ENCODE measurements at regions not wholly inside any gene's neighbourhood (a gene's known extent, or its start where the extent isn't known, plus 50 kb on each side); places are given as distances from the start of the nearest gene placed in this dataset.
A peak's percentile ranks its signal among the peaks of the same experiment; 100 is the strongest.

DNA sequence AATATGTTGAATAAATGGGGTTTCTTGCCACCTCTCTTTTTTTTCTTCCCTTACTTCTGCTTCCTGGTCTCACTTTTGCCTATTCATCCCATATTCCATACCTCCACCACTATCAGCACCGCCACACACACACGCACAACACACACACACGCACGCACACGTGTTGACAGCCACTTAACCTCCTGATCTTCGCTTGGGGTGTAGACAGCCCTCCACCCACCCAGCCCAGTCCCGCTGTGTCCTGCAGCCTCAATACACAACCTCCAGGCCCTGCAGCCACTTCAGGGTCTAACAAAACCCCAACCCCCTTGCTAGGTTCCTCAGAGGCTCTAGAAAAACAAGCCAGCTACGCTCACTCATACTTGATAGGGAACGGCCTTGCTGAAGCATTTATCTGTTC, 72.3 kb downstream of the LINC00237 start:
- no peak for DNase-seq

DNA sequence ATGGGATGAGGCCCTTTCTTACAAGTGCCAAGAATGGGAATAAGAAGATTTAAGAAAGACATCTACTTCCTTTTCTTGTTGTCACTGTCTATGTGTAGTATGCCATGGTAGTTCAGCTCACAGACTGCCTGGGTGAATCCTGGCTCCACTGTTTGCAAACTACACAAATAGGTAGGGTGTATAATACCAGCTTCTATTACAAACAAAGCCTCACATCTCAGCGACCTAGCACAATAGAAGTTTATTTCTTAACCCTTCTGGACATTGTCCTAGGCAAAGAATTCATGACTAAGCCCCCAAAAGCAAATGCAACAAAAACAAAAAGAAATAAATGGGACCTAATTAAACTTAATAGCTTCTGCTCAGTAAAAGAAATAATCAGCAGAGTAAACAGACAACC, 74.5 kb downstream of the LINC00237 start:
- DNase-seq, result no peak

DNA sequence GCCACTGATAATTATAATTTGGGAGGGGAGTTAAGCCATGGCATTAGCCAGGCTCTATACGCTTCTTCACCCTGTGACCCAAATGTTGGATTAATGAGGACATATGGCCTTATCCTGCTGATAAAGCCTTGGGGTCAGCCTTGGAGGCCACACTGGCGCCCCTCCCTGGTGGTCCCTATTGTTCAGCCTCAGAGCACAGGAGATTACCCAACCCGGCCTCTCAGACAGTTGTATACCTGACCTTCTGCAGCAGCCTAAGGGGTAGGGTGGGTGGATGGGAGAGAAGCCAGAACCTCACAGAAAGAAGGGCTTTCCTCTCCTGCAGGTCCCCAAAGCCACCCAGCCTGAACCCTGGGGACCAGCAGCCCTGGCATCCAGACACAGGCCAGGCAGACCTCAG, 76.8 kb downstream of the LINC00237 start:
- no peak for DNase-seq

DNA sequence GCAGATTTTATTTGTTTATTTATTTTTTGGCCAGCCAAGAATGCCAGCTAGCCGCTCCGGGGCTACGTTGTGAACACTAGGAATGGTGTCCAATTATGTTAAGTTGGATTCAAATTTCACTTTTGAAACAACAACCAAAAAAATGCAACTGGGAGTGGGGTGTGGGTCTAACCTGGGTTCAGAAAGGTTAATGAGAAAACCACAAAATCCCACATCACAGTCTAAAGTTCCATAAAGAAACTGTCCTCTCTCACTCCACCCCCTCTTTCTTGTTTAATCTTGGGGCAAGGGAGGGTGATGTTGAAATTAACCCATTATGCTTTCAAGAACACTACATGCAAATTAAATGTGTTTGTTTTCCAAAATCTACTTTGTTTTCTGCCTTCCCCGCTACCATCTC, 77.2 kb downstream of the LINC00237 start:
- no peak for DNase-seq

DNA sequence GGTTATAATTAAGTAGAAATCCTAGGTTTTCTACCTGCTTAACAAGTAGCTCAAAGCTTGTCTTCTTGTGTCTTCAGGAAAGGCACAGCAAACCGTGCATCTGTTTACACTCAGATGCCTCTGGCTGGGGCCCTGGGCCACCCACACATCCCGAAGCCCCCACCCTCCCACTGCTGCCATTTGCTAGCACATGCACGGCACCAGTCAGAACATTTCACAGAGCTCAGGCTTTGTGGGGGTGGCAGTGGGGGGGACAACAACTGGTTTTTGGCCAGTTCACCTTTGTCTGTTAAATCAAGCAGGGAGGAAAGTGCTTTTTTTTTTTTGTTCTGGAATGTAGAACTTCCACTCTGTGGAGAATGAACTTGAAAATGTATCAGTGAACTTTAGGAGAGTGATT, 77.7 kb downstream of the LINC00237 start:
- DNase-seq, result no peak

DNA sequence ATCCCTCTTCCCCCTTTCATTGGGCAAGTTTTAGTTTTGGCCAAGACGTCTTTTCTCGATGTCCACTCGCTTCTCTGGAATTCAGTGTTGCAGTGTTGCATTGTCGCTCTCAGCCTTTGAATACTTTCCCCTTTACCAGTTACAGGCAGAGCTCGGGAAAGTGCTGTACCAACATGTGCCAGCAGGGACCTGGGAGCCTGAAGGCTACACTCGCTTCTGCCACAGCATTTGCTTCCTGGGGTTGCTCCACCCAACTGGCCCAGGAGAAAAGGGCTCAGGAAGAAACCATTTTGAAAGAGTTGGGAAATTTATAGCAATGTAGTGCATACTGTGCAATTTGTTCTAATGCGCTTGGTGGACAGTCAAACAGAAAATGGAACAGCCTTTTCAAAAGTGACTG, 78.6 kb downstream of the LINC00237 start:
- DNase-seq, result no peak

DNA sequence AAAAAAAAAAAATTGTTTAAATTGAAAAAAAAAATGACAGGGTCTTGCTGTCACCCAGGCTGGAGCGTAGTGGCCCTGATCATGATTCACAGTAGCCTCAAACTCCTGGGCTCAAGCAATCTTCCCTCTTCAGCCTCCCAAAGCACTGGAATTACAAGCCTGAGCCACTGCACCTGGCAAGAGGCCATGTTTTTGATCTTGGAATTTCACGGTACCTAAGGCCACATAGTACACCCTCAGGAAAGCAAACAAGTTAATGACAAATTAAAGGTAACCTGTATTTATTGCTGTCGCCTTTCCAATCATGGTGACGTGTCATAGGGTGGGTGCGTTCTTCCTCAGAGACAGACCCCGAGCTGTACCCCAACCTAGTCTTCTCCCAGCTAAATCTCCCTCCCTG, 79.2 kb downstream of the LINC00237 start:
- no peak for DNase-seq

DNA sequence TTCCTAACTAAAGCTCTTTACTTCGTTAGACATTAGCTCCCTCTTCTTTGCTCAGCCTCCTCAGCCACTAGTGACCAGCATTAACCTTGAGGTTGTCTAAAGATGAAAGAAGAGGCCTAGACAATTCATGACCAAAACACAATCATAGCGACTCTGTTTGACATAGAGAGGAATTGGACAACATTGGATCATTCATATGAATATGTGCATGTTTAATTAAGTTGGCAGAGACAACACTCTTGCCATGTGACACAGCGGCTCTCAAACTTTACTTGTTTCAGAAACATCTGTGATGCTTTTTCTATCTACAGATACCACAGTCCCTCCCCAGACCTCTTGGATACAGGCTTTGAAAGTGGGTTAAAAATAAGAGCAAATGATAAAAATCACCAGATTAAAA, 81.7 kb downstream of the LINC00237 start:
- DNase-seq, result no peak

DNA sequence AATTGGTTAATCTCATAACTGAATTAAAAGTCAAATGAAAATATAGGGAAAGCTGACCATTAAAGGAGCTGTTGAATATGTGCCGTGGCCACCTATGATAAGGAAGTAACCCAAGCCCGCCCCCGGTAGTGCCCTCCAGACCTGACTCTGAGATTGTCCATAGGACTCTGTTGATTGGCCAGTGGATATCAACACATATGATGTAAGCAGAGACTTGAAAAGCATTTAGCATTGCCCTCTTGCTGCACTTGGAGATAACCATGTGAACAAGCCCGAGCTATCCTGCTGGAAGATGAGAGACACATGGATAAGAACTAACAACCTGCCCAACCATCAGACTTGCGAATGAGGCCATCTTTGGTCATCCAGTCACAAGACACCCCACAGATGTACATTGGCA, 83.2 kb downstream of the LINC00237 start:
- no peak for DNase-seq

DNA sequence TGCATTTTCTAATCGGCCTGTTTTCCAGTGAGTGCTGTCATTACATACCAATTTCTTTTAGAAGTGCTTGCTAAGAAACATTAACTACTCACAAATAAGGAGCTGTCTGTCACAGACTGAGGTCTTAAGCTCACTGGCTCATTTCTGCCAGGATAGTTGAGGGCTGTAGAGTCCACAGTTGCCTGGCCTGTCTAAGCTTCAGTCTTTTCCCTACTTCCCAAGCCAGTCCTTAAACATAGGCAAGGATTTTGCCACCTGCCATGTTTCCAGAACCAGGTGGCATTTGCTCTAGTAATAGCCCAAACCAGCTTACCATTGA, 84.7 kb downstream of the LINC00237 start:
- no peak for DNase-seq

DNA sequence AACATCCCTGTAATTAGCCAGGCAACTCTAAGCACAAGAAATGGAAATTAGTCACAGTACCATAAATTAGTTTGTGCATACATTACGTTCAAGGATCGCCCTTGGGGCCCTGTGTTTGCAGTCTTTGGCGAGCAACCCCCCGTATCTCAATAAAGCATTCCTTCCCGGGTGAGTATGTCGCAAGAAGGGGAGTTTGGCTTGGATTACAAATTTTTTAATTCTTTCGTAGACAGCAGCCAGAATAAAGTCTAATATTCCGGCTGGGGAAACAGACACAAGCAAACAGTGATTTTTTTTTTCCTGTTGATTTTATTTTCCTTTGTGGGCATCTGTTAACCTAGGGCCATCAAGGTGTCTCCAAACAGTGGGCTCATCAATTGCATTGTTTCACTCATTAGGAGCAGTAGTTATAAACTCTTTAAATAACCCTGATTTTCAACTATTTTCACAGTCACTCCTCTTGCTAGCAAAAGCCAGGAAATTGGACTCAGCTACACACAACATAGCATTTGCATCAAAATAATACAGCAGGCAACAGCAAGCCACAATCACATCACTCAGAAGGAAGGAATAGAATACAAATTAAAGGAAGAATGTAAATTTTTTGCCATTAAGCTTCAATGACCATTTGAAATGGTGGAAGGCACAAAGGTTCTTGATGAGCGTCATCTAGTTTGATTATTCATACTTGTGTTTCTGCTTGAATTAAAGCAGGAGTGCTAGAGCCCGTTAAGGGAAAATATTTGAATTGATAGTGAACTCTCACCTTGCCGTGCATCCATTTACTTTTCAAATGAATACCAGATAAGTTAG, 85.3 kb downstream of the LINC00237 start:
- DNase-seq, result peak; percentile 44

DNA sequence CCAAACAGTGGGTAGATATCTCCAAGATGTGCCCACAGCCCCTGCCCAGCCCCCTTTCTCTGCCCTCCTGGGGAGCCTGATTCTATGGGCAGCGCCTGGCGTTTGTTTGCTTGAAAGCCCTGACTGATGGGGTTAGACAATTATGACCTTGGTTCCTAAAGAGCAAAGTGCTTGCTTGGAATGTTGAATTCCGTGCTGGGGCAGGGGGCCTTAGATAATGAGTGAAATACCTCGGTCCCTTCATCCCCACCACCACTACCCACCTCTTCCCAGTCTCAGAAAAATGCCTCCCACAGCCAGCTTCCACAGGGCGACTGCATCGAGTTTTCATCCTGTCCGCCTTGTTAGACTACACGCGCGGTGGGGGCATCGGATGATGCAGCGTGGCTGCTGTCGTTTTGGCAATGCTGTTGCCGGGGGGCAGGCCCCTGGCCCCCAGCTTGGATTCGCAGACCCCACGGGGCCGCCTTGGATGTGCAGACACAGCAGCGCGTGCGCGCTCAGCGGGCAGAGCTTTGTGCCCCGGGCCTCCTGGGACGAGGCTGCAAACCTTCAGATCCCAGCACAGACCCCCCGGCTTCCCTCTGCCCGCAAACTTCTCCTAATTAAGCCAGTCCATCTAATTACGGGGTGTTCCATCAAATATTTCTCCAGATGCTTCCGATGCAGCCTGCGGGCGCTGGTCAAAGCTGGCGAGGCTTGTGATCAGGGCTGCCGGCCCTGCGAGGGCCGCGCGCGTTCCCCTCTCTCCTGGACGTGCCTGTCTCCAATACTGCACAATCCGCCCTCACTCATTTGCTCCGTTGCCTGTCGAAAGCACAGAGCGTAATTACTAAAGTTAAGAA, 86.1 kb downstream of the LINC00237 start:
- no peak for DNase-seq

DNA sequence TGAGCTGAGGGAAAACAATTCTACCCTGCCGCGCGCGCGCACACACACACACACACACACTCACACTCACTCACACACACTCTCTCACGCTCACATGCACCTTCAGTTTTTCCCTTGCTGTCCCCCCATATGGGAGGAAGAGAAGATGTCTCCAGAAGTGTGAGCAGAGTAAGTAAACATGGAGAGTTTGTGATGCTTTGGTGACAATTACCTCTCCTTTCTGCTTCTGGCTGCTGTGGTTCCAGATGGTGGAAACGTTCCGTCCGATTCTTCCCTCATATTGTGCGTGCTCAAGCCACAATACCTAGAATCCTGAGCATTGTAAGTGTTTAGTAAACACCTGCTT, 86.7 kb downstream of the LINC00237 start:
- no peak for DNase-seq

DNA sequence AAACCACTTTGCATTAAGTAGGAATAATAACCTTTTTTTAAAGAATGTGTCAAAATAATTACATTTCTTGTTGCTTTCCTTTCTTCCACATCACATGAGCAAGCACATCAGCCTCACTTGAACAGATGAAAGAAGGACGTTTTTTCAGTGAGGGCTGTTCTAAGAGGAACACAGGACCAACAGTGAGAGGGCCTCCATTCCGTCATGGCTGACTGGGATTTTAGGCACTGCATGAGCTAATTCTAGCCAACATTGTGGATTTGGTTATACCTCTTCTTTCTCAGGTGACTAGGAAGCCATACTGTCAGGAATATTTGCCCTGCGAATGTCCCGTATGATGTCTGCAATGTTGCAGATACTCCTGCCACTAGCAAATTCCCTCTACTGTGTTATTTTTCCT, 87.6 kb downstream of the LINC00237 start:
- no peak for DNase-seq

DNA sequence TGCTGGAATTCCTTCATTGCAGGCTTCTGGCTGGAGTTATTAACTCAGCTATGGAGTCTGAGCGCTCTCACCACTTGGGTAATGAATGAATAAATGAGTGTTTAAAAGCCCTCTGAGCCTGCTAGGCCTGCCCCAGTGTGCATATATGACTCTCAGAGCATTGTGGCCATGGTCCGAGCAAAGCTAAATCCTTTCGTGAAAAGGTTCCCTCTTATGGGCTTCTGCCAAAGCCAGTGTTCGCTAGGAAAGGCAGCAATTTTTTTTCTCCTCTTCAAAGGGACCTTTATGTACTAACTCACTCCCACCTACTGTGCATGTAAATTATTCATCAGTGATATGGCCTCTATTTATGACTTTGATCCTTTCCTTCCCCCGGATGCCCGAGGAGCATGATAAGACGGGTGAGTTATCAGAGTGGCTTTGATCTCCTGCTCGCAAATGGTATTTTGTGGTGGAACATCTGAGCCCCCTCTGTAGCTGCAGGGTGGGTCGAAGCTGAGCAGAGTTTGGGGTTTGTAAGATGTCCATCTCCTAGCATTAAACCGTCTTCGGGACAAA, 88.6 kb downstream of the LINC00237 start:
- DNase-seq, result no peak

DNA sequence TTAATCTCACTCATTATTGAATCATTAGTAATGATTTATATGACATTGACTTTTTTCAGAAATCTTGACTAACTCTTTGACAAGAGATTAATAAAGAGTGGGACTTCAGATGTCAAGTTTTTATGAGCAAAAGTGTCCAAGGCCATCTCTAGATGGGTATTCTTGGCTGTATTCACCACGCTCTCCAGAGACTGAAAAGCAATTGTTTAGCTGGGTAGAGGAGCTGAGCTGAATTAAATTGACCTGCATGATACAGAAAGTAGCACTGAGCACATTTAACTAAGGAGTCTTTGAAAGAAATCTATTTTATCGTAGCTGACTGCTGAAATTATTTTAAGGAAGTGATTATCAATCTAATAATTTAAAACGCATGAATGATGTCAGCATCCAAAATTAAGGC, 89.4 kb downstream of the LINC00237 start:
- DNase-seq, result no peak

DNA sequence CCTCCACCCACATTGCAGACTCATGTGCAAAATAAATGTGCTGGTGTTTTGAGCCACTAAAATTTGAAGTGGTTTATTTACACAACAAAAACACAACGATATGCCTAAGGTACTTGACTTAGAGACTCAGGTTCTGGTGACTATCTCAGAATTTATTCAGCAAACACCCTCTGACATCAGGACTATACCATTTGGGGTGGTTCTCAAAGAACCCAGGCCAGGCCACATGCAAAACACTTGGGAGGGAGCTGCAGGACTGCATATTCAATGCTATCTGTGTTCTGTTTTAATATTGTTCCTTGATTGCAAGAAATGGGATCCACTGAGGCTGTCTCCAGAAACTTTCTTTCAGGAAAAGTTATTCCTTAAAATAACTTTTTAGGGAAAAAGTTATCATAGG, 91.6 kb downstream of the LINC00237 start:
- DNase-seq, result no peak

DNA sequence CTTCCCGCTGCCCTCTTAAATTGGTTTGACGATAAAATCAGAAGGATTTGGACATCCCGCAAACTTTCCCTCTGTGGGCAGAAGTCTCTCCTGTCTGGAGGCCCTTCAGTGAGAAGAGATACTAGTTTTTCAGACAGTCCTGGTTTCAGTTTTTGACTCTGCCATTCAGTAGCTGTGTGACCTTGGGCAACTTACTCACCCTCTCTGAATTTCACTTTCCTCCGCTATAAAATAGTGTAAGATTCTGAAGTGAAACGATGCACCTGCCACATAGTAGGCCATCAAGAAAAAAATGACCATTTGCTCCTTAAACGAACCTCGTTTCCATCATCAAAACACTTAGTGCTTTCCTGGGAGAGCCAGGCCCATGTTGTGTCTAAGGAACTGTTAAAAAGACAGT, 97.2 kb downstream of the LINC00237 start:
- DNase-seq, result no peak

DNA sequence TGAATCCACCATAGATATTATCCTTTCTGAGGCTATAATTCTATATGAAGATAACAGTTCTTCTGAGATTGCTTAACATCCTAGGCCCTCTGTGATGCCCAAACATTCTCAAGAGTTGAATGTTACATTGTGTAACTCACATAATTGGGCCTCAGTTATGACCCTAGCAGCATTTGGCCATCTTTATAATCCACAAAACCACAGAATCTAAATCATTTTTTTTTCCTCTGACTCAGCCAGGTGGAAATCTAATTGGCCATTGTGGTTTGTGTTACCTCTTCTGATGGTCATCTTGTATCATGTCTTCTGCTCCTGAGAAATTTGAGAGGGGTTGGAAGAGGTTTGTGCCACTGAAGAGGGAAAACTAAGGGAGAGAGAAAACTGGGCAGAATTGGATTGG, 99.5 kb downstream of the LINC00237 start:
- DNase-seq, result no peak

DNA sequence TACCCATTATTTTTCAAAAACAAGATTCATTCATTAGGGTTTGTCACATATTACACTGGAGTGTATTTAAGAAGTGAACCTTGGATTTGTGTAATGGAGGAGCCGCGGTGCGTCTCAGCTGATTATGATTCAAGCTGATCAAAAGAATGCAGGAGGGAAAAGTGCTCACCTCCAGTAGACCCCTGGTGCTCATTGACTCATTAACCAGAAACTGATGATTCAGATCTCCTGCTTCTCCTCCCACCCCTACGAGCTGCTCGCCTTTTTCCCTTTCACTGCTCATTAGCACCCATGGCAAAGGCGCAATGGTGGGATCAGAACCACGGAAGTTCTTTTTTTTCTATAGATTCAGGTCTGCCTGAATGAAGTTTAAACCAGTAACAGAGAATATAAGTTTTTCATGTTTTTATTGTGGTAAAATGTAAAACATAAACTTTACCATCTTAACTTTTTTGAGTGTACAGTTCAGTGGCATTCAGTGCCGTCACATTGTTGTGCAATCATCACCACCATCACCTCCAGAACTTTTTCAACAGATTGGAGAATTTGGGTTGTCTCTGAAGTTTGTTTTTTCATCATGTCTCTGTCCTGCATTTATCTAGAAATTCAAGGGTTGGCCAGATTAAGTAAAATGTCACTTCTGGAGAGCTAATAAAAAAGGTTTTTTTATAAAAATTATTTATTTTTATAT, 101.6 kb downstream of the LINC00237 start:
- DNase-seq, result no peak

DNA sequence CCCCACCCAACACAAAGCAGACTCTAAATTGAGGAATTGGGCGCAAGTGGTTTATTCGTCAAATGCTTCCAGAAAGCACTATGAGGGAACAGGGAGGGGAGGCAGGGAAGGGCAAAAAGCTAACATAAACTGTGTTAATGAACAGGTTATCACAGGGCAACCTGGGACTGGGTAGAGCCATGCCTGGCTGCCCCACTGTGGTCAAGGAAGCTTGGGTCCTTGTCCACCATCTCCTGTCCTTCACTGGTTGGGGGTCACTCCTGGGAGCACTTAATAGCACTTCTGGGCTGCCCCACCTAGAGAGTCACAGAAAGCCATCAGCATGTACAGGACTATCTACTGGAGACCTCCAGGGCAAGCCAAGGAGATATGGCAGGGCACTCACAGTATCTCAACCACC, 102.3 kb downstream of the LINC00237 start:
- no peak for DNase-seq

DNA sequence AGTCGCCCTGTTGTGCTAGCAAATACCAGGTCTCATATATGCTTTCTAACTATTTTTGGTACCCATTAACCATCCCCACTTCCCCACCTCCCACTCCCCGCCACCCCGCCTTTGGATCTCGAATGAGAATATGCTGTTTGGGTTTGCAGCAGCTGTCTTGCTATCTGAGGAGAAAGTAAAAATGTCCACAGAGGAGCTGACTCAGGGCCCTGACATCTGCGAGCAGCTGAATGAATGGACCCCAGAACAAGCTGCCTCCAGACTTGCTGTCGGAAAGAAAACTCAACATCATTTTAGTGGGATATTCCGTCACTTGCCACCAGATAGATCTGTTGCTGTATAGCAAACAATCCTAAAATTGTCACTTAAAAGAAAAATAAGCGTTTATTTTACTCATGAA, 103.7 kb downstream of the LINC00237 start:
- DNase-seq, result no peak

DNA sequence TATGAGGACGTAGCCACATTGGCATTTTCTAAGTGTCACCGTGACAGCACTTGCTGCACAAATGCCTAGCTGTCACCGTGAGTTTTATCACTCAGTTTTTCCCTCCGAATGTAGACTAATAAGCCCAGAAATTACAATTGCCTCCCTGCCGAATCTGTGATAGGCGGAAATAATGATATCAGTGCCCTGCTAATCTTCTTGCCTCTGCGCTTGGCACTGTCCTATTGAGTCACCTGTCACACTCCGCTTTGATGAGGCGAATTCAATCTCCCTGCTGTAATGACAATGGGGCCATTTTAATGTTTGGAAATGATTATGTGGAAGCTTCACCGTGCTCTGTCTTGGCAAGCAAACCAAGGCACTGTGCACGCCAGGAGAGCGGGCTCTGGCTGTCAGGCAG, 112.8 kb downstream of the LINC00237 start:
- no peak for DNase-seq

Measured in NCI-H526 treated with DMSO at 0.1 percent for 48 hours (cell line).